Prostate gland (tissue), 2 donors: ENCODE measurements at regions not wholly inside any gene's neighbourhood (a gene's known extent, or its start where the extent isn't known, plus 50 kb on each side); places are given as distances from the start of the nearest gene placed in this dataset.

Experiments
- DNase-seq: peaks from one replicate; pipeline ENCODE4 v3.0.0-alpha.2; 2019; ENCODE audit warnings: low spot score
- H3K27ac ChIP-seq, 2 donors: fragments of 200-600 bp; sonication (generic); 2 replicates each; pipeline ENCODE4 v1.5.1; 2017 to 2019
- H3K27me3 ChIP-seq: fragments of 200-600 bp; sonication (generic); replicated peaks from 2 replicates; pipeline ENCODE4 v1.5.1; 2019; ENCODE audit not compliant: insufficient read depth
- H3K36me3 ChIP-seq, 2 donors: fragments of 200-600 bp; sonication (generic); 1 replicate in 1 of 2; 2 replicates in 1 of 2; pipeline versions ENCODE4 v1.5.1 to v1.8.1; 2017 to 2019
- H3K4me1 ChIP-seq: fragments of 200-600 bp; sonication (generic); replicated peaks from 2 replicates; pipeline ENCODE4 v1.5.1; 2019
- H3K4me3 ChIP-seq, 2 donors: fragments of 200-600 bp; sonication (generic); 2 replicates each; pipeline ENCODE4 v1.5.1; 2017 to 2019
- H3K9me3 ChIP-seq: fragments of 200-600 bp; sonication (generic); 2 replicates; pipeline ENCODE4 v1.5.1; 2017
- CTCF ChIP-seq, 4 experiments: fragments of 200-600 bp in 2 of 4; fragments of 450-650 bp in 2 of 4; sonication (generic) in 2 of 4; IDR thresholded peaks; 1 replicate in 3 of 4; 2 replicates in 1 of 4; pipeline ENCODE4 v1.5.1; 2016 to 2019; ENCODE audit warnings: antibody characterized with exemption in 4 of 4, mild to moderate bottlenecking in 2 of 4, moderate library complexity in 2 of 4
- POLR2A ChIP-seq: fragments of 450-650 bp; IDR thresholded peaks from one replicate; pipeline ENCODE4 v1.6.1; 2016; ENCODE audit warnings: antibody characterized with exemption, mild to moderate bottlenecking
- POLR2AphosphoS5 ChIP-seq: sonication (generic); formaldehyde crosslinking; IDR thresholded peaks from one replicate; pipeline ENCODE4 v1.6.1; 2017; ENCODE audit warnings: antibody characterized with exemption
- WGBS: methylation state at CpG from one replicate; pipeline ENCODE4 v1.1.5; 2018; 5-methylcytosine and 5-hydroxymethylcytosine counted together
- intact Hi-C: fragments of 100-400 bp; cut with DNase I; formaldehyde crosslinking; loops from one replicate; pipeline ENCODE4 v1.14.2; 2022

- H3K36me3 ChIP-seq = no peaks in the 10 kb centered on the region
- H3K9me3 ChIP-seq = no peaks in the 10 kb centered on the region
- intact Hi-C loops = no loop called here
- 40% methylated on average over 2 of the region's 2 CpGs for WGBS
- TF ChIP-seq POLR2AphosphoS5 (no peak), CTCF (IDR thresholded peaks at IDR 0.05) (no peak), POLR2A (no peak)
- no peaks in the 10 kb centered on the region for H3K4me1 ChIP-seq
- no peak for DNase-seq
- H3K27me3 ChIP-seq = no peaks in the 10 kb centered on the region
- no peak overlapping the region for H3K27ac ChIP-seq
- H3K4me3 ChIP-seq = no peak overlapping the region
Measured at GRCh38 chr3:22916933-22917332, 286.2 kb upstream of the UBE2E2 start.

- H3K27ac ChIP-seq = no peak overlapping the region
- H3K9me3 ChIP-seq = no peaks in the 10 kb centered on the region
- intact Hi-C loops = no loop called here
- H3K36me3 ChIP-seq = no peaks in the 10 kb centered on the region
- WGBS = 73% methylated on average over 3 of the region's 3 CpGs
- DNase-seq = no peak
- no peak for TF ChIP-seq CTCF (IDR thresholded peaks at IDR 0.05)
- TF ChIP-seq POLR2A = no peak
- no peak for TF ChIP-seq POLR2AphosphoS5
- no peaks in the 10 kb centered on the region for H3K27me3 ChIP-seq
- H3K4me3 ChIP-seq = no peak overlapping the region
- no peaks in the 10 kb centered on the region for H3K4me1 ChIP-seq
Measured at GRCh38 chr3:22920006-22920405, 283.1 kb upstream of the UBE2E2 start.

GRCh38 chr3:22922317-22922716, 280.8 kb upstream of the UBE2E2 start:
- Histone ChIP-seq H3K4me3 (no peak overlapping the region), H3K4me1 (no peaks in the 10 kb centered on the region), H3K36me3 (no peaks in the 10 kb centered on the region), H3K9me3 (no peaks in the 10 kb centered on the region), H3K27ac (no peak overlapping the region), H3K27me3 (no peaks in the 10 kb centered on the region)
- TF ChIP-seq CTCF (IDR thresholded peaks at IDR 0.05) = peak in 2 of 4 experiments; percentile 32 to 40
- TF ChIP-seq POLR2A = no peak
- DNase-seq = no peak
- intact Hi-C loops = no loop called here
- WGBS = 46% methylated on average over 3 of the region's 3 CpGs

GRCh38 chr3:22923711-22924110, 279.4 kb upstream of the UBE2E2 start:
- Histone ChIP-seq H3K27me3 (no peaks in the 10 kb centered on the region), H3K4me3 (no peak overlapping the region), H3K4me1 (no peaks in the 10 kb centered on the region), H3K36me3 (no peaks in the 10 kb centered on the region), H3K9me3 (no peaks in the 10 kb centered on the region), H3K27ac (no peak overlapping the region)
- no peak for DNase-seq
- intact Hi-C loops = no loop called here
- TF ChIP-seq POLR2AphosphoS5 = no peak
- no peak for TF ChIP-seq CTCF (IDR thresholded peaks at IDR 0.05)
- WGBS = 55% methylated on average over 2 of the region's 2 CpGs

GRCh38 chr3:22928216-22929110, 274.7 kb upstream of the UBE2E2 start:
- TF ChIP-seq POLR2AphosphoS5 = peak; percentile 8
- no peak for TF ChIP-seq CTCF (IDR thresholded peaks at IDR 0.05)
- TF ChIP-seq POLR2A = no peak
- Histone ChIP-seq H3K9me3 (no peaks in the 10 kb centered on the region), H3K27ac (no peak overlapping the region), H3K27me3 (no peaks in the 10 kb centered on the region), H3K36me3 (no peaks in the 10 kb centered on the region), H3K4me3 (no peak overlapping the region), H3K4me1 (no peaks in the 10 kb centered on the region)
- intact Hi-C loops = no loop called here
- DNase-seq = peak; percentile 7
- 26% methylated on average over 8 of the region's 8 CpGs for WGBS
